NCI-H2107 treated with DMSO at 0.1 percent for 48 hours (cell line): ENCODE measurements at regions not wholly inside any gene's neighbourhood (a gene's known extent, or its start where the extent isn't known, plus 50 kb on each side); places are given as distances from the start of the nearest gene placed in this dataset.
"Not testable (repeated sequence)": the region's sequence is repeated elsewhere in the genome, so short reads cannot be mapped to it uniquely, and the experiment has no call there.

Experiments
- DNase-seq: peaks from one replicate; lab custom pipeline; 2025; ENCODE audit not compliant: unreplicated experiment; lab: John Stamatoyannopoulos, UW

GRCh38 chr16:8453359-8453758 is 137.0 kb downstream of the TMEM114 start:
- no peak for DNase-seq

- no peak for DNase-seq
Observed at GRCh38 chr16:8452941-8453340, 137.4 kb downstream of the TMEM114 start.

GRCh38 chr16:8436931-8437330 is 153.4 kb downstream of the TMEM114 start:
- DNase-seq, result no peak

- DNase-seq, result no peak
Observed at GRCh38 chr16:8431783-8432182, 158.5 kb downstream of the TMEM114 start.

DNA sequence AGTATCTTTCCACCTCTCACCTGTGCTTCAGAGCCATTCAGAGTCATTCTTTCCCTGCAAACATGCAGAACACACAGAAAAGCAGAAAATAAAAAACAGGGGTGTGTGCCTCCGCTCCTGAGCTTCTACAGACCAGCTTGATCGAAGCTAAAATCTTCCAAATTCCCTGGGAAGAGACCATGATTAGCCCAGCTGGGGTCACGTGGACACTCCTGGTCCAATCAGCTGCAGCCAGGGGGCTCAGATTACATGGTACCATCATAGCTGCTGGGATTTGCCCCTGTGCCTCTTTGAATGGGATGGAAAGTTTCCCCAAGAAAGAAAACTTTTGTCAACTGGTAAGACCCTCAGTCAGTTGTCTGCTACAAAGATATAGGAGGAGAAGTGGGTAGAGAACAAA is 159.9 kb downstream of the TMEM114 start:
- no peak for DNase-seq

- DNase-seq, result no peak
Observed at GRCh38 chr16:8426569-8426968, 163.7 kb downstream of the TMEM114 start.

DNA sequence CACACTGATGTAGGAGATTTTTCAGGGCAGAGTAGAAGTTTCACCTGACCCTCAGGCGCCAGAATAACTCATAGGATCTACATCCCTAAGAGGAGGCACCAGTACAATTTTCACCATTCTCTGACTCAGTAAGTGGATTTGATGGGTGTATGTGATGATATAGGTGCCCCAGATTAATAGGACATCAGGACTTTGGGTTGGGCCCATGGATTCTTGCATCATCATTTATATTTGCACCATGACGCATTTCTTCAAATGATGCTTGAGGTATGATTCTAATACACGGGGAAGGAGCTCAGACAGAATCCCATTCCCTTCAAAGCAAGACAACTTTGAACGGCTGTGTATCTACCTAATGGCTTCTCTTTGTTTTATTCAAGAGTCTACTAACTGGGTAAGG is 173.2 kb downstream of the TMEM114 start:
- DNase-seq, result no peak

GRCh38 chr16:8408855-8409567 is 181.3 kb downstream of the TMEM114 start:
- DNase-seq, result no peak

DNA sequence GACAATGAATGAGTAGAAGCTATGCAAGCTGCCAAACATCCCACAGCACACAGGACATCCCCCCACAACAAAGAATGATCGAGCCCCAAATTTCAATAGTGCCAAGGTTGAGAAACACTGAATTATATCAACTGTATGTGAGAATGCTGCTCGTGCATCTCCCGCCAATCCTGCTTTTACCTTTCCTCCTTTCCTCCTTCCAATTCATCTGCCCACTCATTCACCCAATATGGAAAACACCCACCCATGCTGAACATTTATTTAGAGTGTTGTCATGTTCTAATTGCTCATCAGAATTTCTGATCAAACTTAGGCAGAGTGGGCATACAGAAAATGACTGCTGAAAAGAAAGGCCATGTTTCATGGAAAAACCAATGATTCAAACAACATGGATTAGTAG is 183.0 kb downstream of the TMEM114 start:
- DNase-seq, result no peak

DNA sequence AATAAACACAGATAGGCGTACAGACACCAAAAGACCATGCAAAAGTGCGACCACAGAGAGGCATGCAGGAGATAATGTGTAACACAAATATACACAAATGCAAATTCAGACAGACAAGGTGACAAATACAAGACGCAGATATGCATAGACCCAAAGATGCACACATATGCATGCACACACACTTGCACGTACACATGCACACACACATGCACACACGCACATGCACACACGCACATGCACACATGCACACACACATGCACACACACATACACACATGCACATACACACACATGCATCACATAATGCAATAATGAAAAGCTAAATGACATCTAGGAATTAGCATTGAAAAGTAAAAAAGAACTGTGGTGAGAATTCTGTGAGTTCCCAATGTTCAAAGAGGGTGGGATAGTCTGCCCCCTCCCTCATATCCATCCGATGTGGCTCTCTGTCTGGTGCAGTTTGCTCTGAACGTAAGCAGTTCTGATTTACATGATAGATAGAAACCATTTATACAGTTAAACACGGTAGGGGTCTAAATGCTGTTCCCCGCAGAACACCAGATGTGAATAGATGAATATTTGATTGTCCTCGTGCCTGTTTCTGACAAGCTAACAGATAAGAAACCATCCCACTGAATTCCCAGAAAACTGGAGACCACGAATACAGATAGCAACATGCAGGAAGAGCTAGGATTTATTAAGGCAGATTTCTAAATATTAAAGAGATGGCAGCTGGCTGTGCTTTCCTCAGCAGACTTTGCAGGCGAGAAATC is 186.1 kb downstream of the TMEM114 start:
- DNase-seq, result no peak

- no peak for DNase-seq
Observed at GRCh38 chr16:8402981-8403843, 187.1 kb downstream of the TMEM114 start.

- not testable (repeated sequence) for DNase-seq
Observed at GRCh38 chr16:8400683-8401082, 189.6 kb downstream of the TMEM114 start.

- no peak for DNase-seq
Observed at GRCh38 chr16:8398548-8398947, 191.8 kb downstream of the TMEM114 start.

DNA sequence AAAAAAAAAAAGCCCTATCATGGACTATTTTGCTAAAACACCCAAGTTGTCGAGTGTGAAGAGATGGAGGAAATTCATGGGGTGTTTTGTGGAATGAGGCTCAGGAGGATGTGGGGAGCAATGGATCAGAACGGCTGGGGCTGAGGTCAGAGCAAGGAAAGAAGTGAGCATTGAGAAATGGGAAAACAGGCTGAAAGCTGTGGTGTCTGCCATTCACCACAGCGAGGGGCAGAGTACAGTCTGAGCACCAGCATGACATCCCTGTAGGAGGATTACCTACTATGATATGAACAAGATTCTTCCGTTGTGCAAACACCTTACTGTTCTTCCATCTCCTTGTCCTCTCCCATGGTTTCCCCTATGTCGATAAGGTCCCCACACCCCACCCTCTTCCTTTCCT is 193.1 kb downstream of the TMEM114 start:
- no peak for DNase-seq

DNA sequence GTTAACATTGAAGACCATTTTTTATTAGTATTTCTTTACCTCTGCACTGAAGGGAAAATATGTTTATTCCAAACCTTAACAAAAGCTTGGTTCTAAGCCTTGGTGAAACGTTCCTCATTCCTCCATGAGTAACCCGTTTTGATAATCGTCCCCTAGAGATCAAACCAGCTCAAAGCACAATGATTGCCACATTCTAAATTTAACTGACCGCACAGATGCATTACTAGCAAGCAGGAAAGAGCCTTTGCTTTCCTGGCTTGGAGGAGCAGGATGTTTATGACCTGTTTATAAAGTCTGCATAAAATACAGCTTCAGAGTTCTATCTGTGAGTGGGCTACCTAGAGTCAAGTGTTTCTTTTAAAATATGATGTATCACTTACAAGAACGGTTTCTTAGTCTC is 193.8 kb downstream of the TMEM114 start:
- DNase-seq, result no peak

- no peak for DNase-seq
Observed at GRCh38 chr16:8391257-8391656, 199.1 kb downstream of the TMEM114 start.

- no peak for DNase-seq
Observed at GRCh38 chr16:8388684-8389083, 201.6 kb downstream of the TMEM114 start.

GRCh38 chr16:8381814-8382213 is 208.5 kb downstream of the TMEM114 start:
- DNase-seq, result no peak

DNA sequence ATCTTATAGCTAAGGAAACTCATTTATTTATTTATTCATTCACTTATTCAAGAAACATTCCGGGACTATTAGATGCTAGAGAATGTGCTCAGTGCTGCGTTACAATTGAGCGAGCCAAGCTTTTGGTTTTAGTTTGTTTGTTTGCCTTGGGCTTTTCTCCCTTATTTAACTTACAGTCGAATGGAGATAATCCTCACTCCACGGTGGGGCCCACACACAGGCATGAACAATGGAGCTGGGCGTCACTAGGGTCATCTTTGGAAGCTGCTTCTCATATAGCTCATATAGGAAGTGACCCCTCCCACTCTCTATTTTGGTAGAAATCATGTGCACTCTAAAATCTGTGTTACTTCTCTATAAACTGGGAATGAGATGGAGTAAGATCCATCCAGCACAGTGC is 210.0 kb downstream of the TMEM114 start:
- no peak for DNase-seq

DNA sequence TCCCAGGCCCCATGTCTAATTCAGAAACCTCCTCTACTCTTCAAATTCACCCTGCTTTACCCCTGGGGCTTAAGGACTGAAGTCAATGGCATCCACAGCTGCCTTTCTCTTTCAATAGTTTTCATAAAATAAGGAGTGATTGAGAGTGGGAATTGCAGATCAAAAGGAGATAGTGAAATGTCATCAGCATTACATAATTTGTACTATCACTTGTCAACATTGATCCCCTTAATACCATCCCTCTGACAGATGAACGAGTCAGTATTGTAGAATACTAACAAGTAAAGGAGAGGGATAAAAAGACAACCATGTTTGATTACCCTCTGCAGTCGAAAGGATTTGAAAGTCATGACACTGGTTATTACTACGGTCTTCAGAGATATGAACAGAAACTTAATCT is 212.4 kb downstream of the TMEM114 start:
- DNase-seq, result no peak

DNA sequence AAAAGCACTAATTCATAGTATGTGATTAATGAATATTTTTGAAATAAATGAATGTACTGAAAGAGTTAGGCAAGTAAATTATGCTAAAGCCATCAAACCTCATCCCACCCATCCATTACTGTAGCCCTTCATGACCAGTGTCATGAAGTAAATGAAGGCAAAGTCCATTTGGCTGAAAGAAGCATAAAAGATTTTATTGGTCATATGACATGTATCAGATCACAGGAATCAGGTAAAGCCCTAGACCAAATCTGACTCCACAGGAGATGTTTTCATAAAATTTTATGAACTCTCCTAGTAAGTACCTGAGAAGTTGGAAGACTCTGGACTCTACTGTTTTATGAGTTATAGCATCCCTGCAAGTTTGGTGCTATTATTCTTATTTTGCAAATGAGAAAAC is 213.5 kb downstream of the TMEM114 start:
- no peak for DNase-seq

DNA sequence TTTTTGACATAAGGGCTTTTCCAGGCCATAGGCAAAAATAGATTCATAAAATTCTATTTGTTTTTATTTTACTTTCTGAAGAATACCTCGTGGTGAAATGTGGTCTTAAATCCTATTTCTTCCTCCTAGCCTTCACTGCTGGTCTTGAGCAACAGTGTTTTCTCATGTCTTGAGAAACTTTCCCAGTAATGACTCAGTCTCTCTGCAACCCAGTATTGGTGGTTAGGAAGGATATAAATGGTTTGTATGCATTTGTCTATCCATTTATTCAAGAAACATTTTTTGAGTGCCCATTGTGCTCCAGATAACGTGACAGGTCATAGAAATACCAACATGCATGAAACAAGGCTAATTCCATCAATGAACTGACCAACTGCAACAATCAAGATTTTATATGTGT is 213.9 kb downstream of the TMEM114 start:
- no peak for DNase-seq
